Hematopoietic multipotent progenitor cell treated with erythropoietin and hydrocortisone succinate and interleukin-3 and kit ligand, for 17 days (in vitro differentiated cells): ENCODE measurements at regions not wholly inside any gene's neighbourhood (a gene's known extent, or its start where the extent isn't known, plus 50 kb on each side); places are given as distances from the start of the nearest gene placed in this dataset.
"Not testable (repeated sequence)": the region's sequence is repeated elsewhere in the genome, so short reads cannot be mapped to it uniquely, and the experiment has no call there.

Source experiments
- DNase-seq: peaks from one replicate; pipeline ENCODE4 v3.0.0-alpha.2; 2015; ENCODE audit warnings: low spot score

DNA sequence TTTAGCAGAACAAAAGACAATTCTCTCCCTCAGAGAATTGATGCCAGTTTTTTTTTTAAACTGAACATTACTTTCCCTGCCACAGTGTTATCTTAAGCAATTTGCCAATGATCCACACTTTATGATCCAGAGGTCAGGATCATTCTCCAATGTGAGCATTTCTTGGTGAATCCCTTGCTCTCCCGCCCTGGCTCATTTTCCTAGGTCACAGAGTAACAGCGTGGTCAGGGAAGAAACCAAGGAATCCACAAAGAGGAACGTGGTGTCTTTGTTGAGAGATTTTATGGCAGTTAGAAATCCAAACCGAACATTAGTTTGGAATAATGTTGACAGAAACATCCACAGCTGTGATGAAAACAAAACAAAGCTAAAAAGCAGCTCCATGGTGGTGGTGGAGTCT, 250.3 kb downstream of the TTC32 start:
- no peak for DNase-seq

DNA sequence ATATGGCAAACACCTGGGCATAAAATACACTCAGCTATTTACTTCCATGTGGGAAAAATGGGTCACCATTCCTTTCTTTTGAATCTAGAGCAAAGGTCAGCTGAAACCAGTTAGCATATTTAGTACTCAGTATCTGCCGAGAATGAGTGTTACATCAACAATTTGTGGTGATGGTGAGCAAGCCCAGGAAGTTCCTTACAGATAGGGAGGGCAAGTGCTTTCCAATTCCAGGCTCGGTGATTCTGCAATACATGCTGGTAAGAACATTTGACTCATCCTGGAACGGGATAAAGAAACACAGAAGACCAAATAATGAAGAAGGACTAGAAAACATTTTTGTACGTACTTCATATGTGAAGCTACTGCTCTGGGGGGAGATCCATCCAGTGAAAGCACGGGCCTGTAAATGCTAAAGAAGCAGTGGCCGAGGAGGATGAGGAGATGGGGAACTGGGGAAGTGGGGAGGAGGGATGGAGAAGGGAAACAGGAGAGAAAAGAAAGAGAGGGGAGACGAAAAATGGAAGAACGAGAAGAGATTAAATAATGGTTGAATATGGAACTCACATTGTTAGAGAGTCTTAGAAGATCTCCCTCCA, 251.9 kb downstream of the TTC32 start:
- DNase-seq = no peak

DNA sequence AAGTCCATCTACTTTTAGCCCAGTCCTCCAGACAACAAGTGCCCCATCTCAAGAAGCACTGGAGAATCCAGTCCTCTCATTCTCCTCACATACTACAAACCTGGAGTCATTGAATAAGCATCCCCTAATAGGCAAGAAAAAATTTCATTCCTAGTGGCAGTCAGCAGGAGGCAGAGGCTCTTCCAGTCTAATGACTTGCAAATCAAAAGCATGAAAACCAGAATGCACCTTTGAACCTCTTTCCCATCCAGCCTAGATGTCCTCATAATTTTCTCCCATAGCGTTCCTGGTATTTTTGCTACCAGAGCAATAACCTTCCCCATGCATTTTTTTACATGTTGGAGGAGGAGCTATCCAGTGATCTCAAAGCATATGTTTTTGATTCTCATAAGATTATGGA, 252.6 kb downstream of the TTC32 start:
- DNase-seq = no peak

DNA sequence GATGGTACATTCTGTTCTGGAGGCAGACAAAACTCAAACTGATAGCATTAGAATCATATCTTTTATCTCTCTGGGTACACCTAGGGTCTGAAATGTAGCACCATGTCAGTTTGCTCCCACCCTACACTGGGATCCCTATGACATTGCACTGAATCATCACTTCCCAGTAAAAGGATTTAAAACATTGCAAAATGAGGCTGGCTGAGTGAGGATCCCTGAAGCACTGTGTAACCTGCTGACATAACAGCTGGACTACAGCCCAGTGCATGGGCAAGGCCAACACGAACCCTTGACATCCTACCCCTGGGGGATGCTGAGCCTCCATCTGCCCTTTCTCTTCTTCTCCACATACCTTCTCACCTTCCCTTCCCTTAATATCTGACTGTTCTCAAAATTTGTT, 253.2 kb downstream of the TTC32 start:
- DNase-seq = no peak

DNA sequence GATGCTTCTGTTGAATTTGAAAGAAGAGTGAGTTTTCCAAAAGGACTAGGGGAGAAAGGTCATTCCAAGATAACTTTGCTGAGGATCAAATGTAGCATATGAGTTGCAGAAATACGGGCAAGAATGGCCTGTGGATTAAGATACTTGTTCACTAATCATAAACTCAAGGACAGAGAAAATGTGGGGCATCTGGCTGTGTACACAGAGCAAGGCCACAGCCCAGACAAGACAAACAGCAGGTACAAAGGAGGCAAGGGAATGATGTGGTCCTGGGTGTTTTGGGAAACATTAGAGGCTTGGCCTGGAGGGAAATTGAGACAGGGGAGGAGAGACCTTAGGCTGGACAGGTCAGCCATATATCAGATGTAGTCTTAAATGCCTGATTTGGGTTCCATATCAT, 254.8 kb downstream of the TTC32 start:
- no peak for DNase-seq

DNA sequence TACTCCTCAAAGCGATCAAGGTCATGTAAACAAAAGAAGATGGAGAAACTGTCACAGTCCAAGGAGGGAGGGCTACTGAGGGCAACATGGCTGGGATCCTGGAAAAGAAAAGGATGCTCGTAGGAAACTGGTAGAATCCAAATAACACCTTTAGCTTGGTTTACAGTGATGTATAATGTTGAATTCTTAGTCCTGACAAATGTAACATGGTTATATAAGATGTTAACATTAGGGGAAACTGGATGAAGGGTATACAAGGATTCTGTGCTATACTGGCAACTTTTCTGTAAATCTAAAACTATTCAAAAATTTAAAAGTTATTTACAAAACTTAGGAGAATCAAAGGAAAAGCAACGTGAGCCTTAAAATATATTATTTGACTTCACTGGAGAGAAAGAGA, 257.0 kb downstream of the TTC32 start:
- no peak for DNase-seq

DNA sequence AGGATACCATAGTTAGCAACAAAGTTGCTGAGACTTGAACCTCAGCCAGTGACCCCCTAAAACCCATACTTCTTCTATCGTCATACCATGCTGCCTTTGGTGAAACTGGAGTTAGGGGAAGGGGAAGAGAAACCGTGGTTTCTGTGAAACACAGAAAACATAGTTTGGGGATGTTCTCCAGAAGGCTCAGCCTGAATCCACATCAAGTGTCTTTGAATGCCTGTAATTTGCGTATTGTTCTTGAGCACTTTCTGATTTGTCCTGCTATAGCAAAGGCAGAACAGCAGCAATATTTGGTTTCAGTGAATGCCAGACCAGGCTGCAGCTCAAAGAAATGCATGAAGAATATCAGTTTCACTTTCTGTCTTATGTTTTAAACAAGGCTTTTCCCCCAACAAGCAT, 258.7 kb downstream of the TTC32 start:
- DNase-seq = no peak

DNA sequence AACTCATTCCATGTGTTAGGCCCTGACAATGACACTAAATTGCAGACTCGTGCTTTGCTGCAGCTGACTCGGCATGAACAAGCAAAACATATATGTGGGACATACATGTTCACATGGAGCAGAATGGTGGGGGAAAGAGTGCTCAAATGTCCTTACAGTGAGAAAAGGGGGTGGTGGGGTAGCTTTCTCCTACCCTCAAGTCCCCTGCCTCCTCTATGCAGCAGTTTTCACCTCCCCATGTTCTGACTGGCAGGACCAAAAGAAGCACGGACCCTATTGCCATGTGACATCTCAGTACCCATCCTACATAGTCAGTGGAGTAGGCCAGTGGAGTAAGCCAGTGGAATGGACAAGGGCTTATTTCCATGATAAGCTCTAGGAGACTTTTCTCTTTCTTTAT, 259.3 kb downstream of the TTC32 start:
- no peak for DNase-seq

DNA sequence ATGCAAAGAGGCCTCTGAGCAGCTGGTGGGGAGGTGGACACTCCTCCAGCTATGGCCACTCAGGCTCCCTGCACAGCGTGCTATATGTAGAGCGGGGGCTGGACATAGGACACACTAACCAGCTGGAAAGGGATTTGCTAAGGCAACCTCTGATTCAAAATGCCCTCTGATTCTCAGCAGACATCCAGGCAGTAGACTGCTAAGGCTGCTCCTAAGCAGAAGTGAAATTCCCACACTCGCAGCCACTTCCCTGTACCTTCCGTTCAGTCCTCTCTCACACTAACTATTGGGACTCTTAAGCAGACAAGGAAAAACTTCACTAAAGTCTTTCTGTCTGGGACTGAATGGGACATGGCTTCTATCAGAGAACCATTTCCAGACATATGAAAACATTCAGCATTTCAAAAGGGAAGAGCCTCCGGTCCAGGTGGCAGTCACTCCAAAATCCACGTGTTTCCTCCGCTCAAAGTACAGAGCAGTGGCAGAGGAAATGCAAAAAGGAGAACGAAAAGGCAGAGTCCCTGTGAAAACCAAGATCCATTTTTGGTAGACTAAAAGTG, 265.8 kb downstream of the TTC32 start:
- DNase-seq = no peak

DNA sequence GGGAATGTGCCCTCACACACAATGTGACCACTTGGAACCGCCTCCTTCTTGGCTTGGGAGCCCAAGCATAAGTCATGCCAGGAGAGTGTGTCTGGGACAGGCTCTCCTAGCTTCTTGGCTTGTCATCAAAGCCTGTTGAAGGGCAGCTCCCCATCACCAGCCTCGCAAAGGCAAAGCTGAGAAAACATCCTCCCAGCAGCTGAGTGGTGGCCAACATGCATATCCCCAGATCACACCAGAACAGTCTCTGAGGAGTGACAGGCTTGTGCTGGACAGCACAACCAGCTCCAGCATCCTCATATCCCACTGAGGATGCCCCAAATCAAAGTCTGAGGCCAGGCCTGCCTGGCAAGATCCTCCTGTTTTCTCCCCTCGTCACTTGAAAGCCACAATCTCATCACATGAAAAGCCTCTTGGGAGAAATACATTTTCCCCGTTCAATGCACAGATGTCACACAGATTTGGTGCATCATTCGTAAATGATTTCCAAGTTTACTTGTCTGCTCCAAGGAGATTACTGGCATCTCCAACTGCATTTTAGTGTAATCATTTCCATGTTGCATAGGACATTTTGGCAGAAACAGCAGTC, 269.3 kb downstream of the TTC32 start:
- DNase-seq = no peak

DNA sequence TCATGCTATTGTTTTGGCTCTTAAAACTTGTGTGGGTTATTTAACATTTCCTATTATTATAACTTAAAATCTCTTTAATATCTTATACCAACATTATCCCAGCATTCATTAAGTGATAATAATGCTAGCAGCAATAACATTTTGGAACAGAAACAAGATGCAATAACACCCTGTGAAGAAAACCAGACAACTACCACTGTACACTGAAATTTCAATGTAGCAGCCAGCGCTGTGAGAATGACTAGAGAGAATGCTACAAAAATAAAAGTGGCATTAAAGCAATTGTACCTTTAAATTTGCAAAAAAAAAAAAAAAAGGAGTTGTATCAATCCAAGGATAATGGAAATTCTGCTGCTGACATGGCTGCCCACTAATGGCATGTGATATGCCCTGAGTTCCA, 269.9 kb downstream of the TTC32 start:
- no peak for DNase-seq

DNA sequence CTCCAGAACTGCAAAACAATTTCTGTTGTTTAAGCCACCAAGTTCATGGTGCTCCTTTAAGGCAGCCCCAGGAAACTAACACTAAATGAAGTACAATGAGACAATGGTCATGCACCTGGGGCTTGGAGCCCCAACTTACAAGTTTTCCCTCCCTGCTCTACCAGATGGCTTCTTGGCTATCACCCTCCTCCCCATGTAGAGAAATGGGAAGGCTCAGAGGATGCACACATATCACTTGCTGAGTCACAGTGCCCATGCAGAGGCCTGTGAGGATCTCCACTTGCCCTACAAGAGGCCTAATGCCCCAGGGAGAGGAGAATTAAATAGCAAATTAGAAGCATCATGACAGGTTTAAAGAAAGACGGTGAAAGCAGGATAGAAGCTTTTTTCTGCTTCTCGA, 270.9 kb downstream of the TTC32 start:
- DNase-seq = no peak

DNA sequence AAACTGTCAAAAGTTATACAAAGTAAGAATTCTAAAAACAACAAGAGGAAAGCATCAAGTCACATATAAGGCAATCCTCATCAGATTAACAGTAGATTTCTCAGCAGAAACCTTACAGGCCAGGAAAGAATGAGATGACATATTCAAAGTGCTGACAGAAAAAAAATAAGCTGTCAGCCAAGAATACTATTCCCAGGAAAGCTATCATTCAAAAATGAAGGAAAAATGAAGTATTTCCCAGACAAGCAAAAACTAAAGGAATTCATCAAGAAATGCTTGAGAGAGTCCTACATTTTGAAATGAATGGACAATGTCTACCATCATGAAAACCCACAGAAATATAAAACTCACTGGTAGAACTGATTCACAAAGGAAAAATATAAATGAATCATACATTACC, 268.9 kb upstream of the OSR1 start:
- DNase-seq = no peak

DNA sequence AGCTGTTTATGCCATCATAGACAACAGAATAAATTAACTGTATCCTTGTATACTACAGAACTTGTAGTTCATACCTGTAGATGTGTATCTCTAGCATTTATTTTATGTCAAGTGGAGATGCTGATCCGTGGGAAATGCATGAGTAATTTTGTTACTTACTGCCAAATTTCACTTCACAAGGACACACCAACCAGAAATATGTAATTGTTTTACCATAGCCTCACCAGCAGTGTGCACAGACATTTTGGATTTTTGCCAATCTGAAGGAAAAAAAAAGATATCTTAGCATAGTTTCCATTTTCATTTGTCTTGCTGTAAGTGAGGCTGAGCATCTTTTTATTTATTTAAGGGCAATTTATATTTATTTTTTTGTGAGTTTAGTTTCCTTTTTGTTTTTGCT, 265.1 kb upstream of the OSR1 start:
- no peak for DNase-seq

DNA sequence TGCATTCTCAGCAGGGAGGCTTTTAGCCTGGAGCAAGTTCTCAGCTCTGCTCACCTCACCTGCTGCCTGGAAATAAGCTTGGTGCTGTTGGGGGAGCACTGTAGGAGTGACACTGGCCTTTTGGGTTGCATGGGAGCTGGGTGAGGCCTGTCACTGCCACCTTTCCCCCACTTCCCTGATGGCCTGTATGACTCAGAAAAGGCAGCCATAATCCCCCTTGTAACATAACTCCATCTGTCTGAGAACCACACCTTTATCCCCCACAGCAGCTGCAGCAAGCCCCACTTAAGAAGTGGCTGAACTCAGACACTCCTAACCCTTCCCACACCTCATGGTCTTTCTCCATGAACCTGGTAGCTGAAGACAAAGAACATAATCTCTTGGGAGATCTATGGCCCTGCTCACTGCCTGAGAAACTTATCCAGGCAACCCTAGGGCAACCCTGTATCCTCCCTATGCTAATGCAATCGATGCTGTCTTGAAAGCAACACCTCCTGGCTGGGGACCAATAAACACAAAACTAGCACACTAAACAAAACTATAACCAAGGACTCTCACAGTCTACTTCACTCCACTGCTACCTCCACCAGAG, 258.9 kb upstream of the OSR1 start:
- DNase-seq = no peak

DNA sequence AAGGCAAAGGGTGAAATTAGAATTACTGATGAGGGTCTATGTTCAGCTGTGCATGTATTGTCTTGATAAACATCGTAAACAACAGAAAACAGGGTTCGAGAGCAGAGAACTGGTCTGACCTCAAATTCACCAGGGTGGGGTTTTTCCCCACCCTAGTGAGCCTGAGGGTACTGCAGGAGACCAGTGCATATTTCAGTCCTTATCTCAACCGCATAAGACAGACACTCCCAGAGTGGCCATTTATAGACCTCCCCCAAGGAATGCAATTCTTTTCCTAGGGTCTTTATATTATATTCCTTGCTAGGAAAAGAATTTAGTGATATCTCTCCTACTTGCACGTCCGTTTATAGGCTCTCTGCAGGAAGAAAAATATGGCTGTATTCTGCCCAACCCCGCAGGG, 257.0 kb upstream of the OSR1 start:
- not testable (repeated sequence) for DNase-seq

DNA sequence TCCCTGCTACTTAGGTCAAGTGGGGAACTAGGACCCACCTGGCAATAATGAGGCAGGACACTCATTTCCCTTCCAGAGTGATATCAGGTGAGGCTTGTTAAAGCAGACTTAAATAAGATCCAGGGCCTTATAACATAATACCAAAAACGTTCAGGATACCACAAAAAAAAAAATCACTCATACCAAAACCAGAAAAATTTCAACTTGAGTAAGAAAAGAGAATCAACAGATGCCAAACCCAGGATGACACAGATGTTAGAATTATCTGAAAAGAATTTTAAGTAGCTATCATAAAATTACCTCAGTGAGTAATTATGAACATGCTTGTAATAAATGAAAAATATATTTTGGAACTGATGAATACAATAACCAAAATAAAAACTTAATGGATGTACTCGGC, 255.6 kb upstream of the OSR1 start:
- DNase-seq = no peak

DNA sequence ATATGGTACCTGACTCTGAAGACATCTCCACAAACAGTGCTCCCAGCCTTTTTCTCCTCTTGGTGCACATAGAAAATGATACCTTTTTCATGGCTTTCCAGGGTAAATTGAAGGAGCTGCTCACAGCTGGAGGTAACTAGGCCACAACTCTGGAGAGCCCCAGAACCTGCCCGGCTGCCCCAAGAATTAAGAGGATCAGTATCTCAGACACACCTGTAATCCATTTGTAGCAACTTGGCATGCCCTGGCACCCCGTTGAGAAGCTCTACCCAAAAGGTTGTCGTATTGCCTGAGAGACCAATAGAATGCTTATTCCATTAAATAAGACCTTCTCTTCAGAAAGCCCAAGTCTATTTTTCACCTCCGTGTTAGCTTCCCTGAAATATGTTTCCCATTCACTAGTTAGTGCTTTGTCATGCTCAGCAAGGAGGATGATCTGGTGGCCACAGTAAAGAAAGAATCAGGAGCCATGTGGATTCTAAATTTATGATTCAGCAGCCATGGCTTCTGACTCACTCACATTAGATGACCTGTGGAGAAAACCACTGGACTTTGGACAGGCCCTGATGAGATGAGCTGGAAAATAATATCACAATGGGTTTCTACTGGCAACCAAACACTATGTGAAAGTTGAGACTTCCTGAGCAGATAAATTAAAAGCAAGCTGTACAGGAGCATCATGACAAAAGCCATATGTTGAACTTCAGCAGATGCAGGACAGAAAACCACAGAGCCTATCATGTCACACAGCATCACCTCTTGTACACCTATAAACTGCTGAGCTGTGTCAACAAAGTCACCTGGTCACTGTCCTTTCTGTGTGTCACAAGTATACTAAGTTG, 253.3 kb upstream of the OSR1 start:
- DNase-seq = no peak

DNA sequence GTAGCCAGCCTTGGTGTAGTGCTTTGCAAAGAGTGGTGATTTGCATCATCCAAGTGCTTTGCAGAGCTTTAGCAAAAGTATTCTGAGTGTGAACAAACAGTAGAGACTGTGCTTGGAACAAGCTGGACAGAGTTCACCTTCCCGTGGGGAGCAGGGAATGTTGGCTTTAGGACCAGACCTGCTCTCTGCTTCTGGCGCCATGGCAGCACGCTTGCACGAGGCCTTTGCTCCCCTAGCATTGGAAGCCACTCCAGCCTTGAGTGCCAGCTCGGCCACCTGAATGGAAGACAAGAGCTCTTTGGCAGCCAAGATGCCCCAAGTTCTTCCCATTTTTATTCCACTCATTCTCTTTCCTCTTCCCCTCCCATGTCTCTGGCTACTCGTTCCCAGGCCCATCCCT, 250.8 kb upstream of the OSR1 start:
- no peak for DNase-seq

DNA sequence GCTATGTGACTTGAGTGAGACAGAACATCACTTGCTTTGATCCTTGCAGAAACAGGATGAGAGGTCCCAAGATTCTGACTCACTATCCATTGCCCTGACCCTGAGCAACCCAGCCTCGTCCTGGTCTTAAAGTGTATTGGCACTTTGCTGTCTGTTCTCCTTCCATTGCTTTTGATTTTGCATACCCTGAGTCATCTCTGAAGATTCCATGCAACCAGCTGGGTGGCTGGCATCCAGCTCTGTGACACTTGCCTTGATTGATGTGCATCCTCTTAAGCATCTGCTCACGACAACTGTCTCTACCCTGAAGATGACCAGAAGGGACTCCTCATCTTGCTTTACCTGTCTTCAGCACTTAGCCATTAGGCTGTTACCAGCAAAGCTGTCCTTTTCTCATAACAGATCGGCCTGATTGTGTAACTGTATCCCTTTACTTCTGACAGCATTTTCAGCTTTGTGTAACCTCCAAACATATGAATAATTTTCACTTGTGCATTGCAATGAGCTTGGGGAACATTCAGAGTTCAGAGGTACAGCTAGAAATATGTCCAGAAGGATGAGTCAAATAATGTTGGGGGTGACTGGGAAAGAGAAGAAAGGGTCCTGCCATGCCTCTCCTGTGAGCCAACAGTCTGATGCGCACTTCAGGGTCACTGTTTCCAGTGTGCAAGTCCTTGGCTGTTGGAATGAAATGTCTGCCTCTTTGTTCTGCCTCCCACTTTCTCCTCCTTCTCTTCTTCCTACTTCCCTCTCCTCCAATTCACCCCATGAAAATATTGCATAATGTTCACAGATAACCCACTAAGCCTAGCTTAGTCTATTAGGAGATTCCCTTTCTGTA, 249.7 kb upstream of the OSR1 start:
- no peak for DNase-seq

DNA sequence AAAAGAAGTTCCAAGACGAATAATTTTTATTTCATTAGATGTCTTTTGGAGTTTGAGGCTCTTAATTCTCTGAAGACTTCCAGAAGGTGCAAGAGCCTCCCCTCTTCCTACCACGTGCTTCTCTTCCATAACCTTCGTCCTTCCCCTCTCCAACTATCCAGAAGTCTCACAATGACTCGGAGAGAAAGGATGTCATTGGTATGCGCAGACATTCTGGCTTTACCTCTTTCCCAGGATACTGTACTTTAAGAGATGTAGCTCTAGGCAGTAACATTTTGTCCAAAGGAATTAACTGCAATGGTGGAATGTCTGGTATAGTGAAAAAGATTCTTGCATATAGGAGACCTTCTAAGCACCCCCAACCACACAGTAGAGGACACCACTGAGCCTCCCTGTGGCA, 249.0 kb upstream of the OSR1 start:
- no peak for DNase-seq

DNA sequence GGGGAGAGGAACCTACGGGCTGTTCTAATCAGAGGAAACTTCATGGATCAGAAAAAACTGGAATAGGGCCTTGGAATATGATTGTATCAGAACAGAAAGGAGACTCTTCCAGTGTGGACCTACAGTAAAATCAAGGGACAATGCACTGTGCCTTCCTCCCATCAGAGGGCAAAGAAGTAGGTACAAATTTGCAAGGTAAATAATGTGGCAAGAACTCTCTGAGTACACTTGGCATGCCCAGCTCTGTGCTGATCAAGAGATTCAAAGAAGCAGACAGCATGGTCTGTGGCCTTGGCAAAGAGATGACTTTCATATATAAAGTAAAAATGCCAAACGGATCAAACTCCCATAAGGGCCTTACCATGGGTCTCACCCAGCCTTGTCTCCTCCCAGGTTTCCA, 242.6 kb upstream of the OSR1 start:
- DNase-seq = no peak
